ENCODE measurements at regions not wholly inside any gene's neighbourhood (a gene's known extent, or its start where the extent isn't known, plus 50 kb on each side); places are given as distances from the start of the nearest gene placed in this dataset.

GRCh38 chr6:95292011-95292410 is 285.3 kb upstream of the MANEA start:
- no peak overlapping the region for H3K4me3 ChIP-seq (ENCODE audit: low read depth, low read length)
- no peaks in the 10 kb centered on the region for H3K27me3 ChIP-seq (ENCODE audit: control insufficient read depth, insufficient read depth, low read length)
- no peak for TF ChIP-seq CTCF (IDR thresholded peaks at IDR 0.05; ENCODE audit: insufficient read depth, low read length, poor library complexity, severe bottlenecking)
- H3K36me3 ChIP-seq (ENCODE audit: control insufficient read depth, insufficient read depth, low read length) = no peaks in the 10 kb centered on the region
- DNase-seq (ENCODE audit: low read depth) = no peak

GRCh38 chr6:95293257-95293656 is 284.1 kb upstream of the MANEA start:
- no peaks in the 10 kb centered on the region for H3K36me3 ChIP-seq (ENCODE audit: control insufficient read depth, insufficient read depth, low read length)
- no peak for DNase-seq (ENCODE audit: low read depth)
- no peak for TF ChIP-seq CTCF (IDR thresholded peaks at IDR 0.05; ENCODE audit: insufficient read depth, low read length, poor library complexity, severe bottlenecking)
- H3K4me3 ChIP-seq (ENCODE audit: low read depth, low read length) = no peak overlapping the region
- no peaks in the 10 kb centered on the region for H3K27me3 ChIP-seq (ENCODE audit: control insufficient read depth, insufficient read depth, low read length)

GRCh38 chr6:95294043-95294442 is 283.3 kb upstream of the MANEA start:
- Histone ChIP-seq H3K36me3 (ENCODE audit: control insufficient read depth, insufficient read depth, low read length) (no peaks in the 10 kb centered on the region), H3K27me3 (ENCODE audit: control insufficient read depth, insufficient read depth, low read length) (no peaks in the 10 kb centered on the region), H3K4me3 (ENCODE audit: low read depth, low read length) (no peak overlapping the region)
- no peak for TF ChIP-seq CTCF (IDR thresholded peaks at IDR 0.05; ENCODE audit: insufficient read depth, low read length, poor library complexity, severe bottlenecking)
- no peak for DNase-seq (ENCODE audit: low read depth)

GRCh38 chr6:95309545-95309944 is 267.8 kb upstream of the MANEA start:
- no peak for TF ChIP-seq CTCF (IDR thresholded peaks at IDR 0.05; ENCODE audit: insufficient read depth, low read length, poor library complexity, severe bottlenecking)
- no peaks in the 10 kb centered on the region for H3K36me3 ChIP-seq (ENCODE audit: control insufficient read depth, insufficient read depth, low read length)
- H3K4me3 ChIP-seq (ENCODE audit: low read depth, low read length) = no peak overlapping the region
- H3K27me3 ChIP-seq (ENCODE audit: control insufficient read depth, insufficient read depth, low read length) = no peaks in the 10 kb centered on the region
- DNase-seq (ENCODE audit: low read depth) = no peak

- no peaks in the 10 kb centered on the region for H3K36me3 ChIP-seq (ENCODE audit: control insufficient read depth, insufficient read depth, low read length)
- TF ChIP-seq CTCF (IDR thresholded peaks at IDR 0.05; ENCODE audit: insufficient read depth, low read length, poor library complexity, severe bottlenecking) = no peak
- no peaks in the 10 kb centered on the region for H3K27me3 ChIP-seq (ENCODE audit: control insufficient read depth, insufficient read depth, low read length)
- DNase-seq (ENCODE audit: low read depth) = no peak
- no peak overlapping the region for H3K4me3 ChIP-seq (ENCODE audit: low read depth, low read length)
Observed at GRCh38 chr6:95318137-95318536, 259.2 kb upstream of the MANEA start.

GRCh38 chr6:95321126-95321525 is 256.2 kb upstream of the MANEA start:
- no peak for TF ChIP-seq CTCF (IDR thresholded peaks at IDR 0.05; ENCODE audit: insufficient read depth, low read length, poor library complexity, severe bottlenecking)
- DNase-seq (ENCODE audit: low read depth) = peak; percentile 2
- Histone ChIP-seq H3K36me3 (ENCODE audit: control insufficient read depth, insufficient read depth, low read length) (no peaks in the 10 kb centered on the region), H3K4me3 (ENCODE audit: low read depth, low read length) (no peak overlapping the region), H3K27me3 (ENCODE audit: control insufficient read depth, insufficient read depth, low read length) (no peaks in the 10 kb centered on the region)
